Hypothalamus (tissue), 51 donors: ENCODE measurements at regions not wholly inside any gene's neighbourhood (a gene's known extent, or its start where the extent isn't known, plus 50 kb on each side); places are given as distances from the start of the nearest gene placed in this dataset.
"Not testable (repeated sequence)": the region's sequence is repeated elsewhere in the genome, so short reads cannot be mapped to it uniquely, and the experiment has no call there.

Source experiments
- DNase-seq, 51 donors: peaks; one replicate each; lab custom pipeline; 2025; lab: John Stamatoyannopoulos, UW

- DNase-seq: not testable (repeated sequence)
Measured at GRCh38 chr16:29284159-29284558, 122.4 kb downstream of the NPIPB11 start.

GRCh38 chr16:29278097-29278871 lies 128.2 kb downstream of the NPIPB11 start:
- not testable (repeated sequence) for DNase-seq

- DNase-seq: not testable (repeated sequence)
Measured at GRCh38 chr16:29276446-29276845, 130.1 kb downstream of the NPIPB11 start.

- not testable (repeated sequence) for DNase-seq
Measured at GRCh38 chr16:29274055-29275035, 132.2 kb downstream of the NPIPB11 start.

- not testable (repeated sequence) for DNase-seq
Measured at GRCh38 chr16:29273298-29274054, 133.0 kb downstream of the NPIPB11 start.

- DNase-seq: peak in 1 of 51 donors; percentile 22
Measured at GRCh38 chr16:29271721-29272675, 134.5 kb downstream of the NPIPB11 start.

- DNase-seq: not testable (repeated sequence)
Measured at GRCh38 chr16:29270923-29271322, 135.6 kb downstream of the NPIPB11 start.

- not testable (repeated sequence) for DNase-seq
Measured at GRCh38 chr16:29270033-29270432, 136.5 kb downstream of the NPIPB11 start.

- DNase-seq: not testable (repeated sequence)
Measured at GRCh38 chr16:29269192-29269811, 137.2 kb downstream of the NPIPB11 start.

- DNase-seq: not testable (repeated sequence)
Measured at GRCh38 chr16:29268785-29269191, 137.7 kb downstream of the NPIPB11 start.

- DNase-seq: not testable (repeated sequence)
Measured at GRCh38 chr16:29268348-29268747, 138.2 kb downstream of the NPIPB11 start.

GRCh38 chr16:29267891-29268290 lies 138.6 kb downstream of the NPIPB11 start:
- not testable (repeated sequence) for DNase-seq

GRCh38 chr16:29267055-29267619 lies 139.4 kb downstream of the NPIPB11 start:
- not testable (repeated sequence) for DNase-seq

- DNase-seq: not testable (repeated sequence)
Measured at GRCh38 chr16:29266612-29267011, 139.9 kb downstream of the NPIPB11 start.

GRCh38 chr16:29265255-29265853 lies 141.2 kb downstream of the NPIPB11 start:
- peak in 10 of 51 donors; percentile 11 to 67 (median 34) for DNase-seq

GRCh38 chr16:29264080-29264837 lies 142.3 kb downstream of the NPIPB11 start:
- not testable (repeated sequence) for DNase-seq

GRCh38 chr16:29262725-29263124 lies 143.8 kb downstream of the NPIPB11 start:
- DNase-seq: not testable (repeated sequence)
